ENCODE measurements at regions not wholly inside any gene's neighbourhood (a gene's known extent, or its start where the extent isn't known, plus 50 kb on each side); places are given as distances from the start of the nearest gene placed in this dataset.

- Mint-ChIP-seq H3K27ac (ENCODE audit: low read depth, unreplicated experiment) (no peak overlapping the region), H3K4me3 (ENCODE audit: unreplicated experiment) (no peak overlapping the region), H3K4me1 (ENCODE audit: insufficient read depth, unreplicated experiment) (no peaks in the 10 kb centered on the region), H3K27me3 (ENCODE audit: insufficient read depth, unreplicated experiment) (peaks cover 35% of the 10 kb centered on the region), H3K9me3 (ENCODE audit: unreplicated experiment) (no peaks in the 10 kb centered on the region), H3K36me3 (ENCODE audit: insufficient read depth, unreplicated experiment) (no peaks in the 10 kb centered on the region)
- TF ChIP-seq CTCF (IDR thresholded peaks at IDR 0.05; ENCODE audit: unreplicated experiment), result no peak
- ChIA-PET CTCF (no interaction called here), POLR2A (no interaction called here)
- intact Hi-C loops (cut with micrococcal nuclease), result no loop called here
- BruUV-seq (replicated peaks), result no TSS peak
- no peak for DNase-seq (ENCODE audit: unreplicated experiment)
These were observed 184.7 kb downstream of the PLPP4 start for GRCh38 chr10:120641695-120642094.

- TF ChIP-seq CTCF (IDR thresholded peaks at IDR 0.05; ENCODE audit: unreplicated experiment), result no peak
- H3K9me3 Mint-ChIP-seq (ENCODE audit: unreplicated experiment), result no peaks in the 10 kb centered on the region
- DNase-seq (ENCODE audit: unreplicated experiment), result no peak
- ChIA-PET POLR2A (no interaction called here), CTCF (interaction anchor here (0.8 to 1.1 kb wide), 2 partner anchors 93 to 217 kb away, joined by 3 read pairs; no protein-coding TSS in a partner anchor)
- H3K27me3 Mint-ChIP-seq (ENCODE audit: insufficient read depth, unreplicated experiment), result peaks cover 28% of the 10 kb centered on the region
- no peaks in the 10 kb centered on the region for H3K36me3 Mint-ChIP-seq (ENCODE audit: insufficient read depth, unreplicated experiment)
- H3K4me1 Mint-ChIP-seq (ENCODE audit: insufficient read depth, unreplicated experiment), result no peaks in the 10 kb centered on the region
- BruUV-seq (replicated peaks), result no TSS peak
- H3K4me3 Mint-ChIP-seq (ENCODE audit: unreplicated experiment), result no peak overlapping the region
- H3K27ac Mint-ChIP-seq (ENCODE audit: low read depth, unreplicated experiment), result no peak overlapping the region
- intact Hi-C loops (cut with micrococcal nuclease), result no loop called here
These were observed 186.3 kb downstream of the PLPP4 start for GRCh38 chr10:120643351-120643750.

GRCh38 chr10:120644556-120645410 lies 187.8 kb downstream of the PLPP4 start:
- H3K4me1 Mint-ChIP-seq (ENCODE audit: insufficient read depth, unreplicated experiment), result no peaks in the 10 kb centered on the region
- TF ChIP-seq CTCF (IDR thresholded peaks at IDR 0.05; ENCODE audit: unreplicated experiment), result no peak
- no peak overlapping the region for H3K27ac Mint-ChIP-seq (ENCODE audit: low read depth, unreplicated experiment)
- H3K9me3 Mint-ChIP-seq (ENCODE audit: unreplicated experiment), result no peaks in the 10 kb centered on the region
- DNase-seq (ENCODE audit: unreplicated experiment), result no peak
- H3K27me3 Mint-ChIP-seq (ENCODE audit: insufficient read depth, unreplicated experiment), result peaks cover 20% of the 10 kb centered on the region
- BruUV-seq (replicated peaks), result no TSS peak
- intact Hi-C loops (cut with micrococcal nuclease), result no loop called here
- H3K36me3 Mint-ChIP-seq (ENCODE audit: insufficient read depth, unreplicated experiment), result no peaks in the 10 kb centered on the region
- ChIA-PET CTCF (interaction anchor here (0.6 to 1.1 kb wide), 2 partner anchors 91 to 280 kb away, joined by 3 read pairs; no protein-coding TSS in a partner anchor), POLR2A (no interaction called here)
- no peak overlapping the region for H3K4me3 Mint-ChIP-seq (ENCODE audit: unreplicated experiment)

- no peak overlapping the region for H3K27ac Mint-ChIP-seq (ENCODE audit: low read depth, unreplicated experiment)
- TF ChIP-seq CTCF (IDR thresholded peaks at IDR 0.05; ENCODE audit: unreplicated experiment), result no peak
- H3K36me3 Mint-ChIP-seq (ENCODE audit: insufficient read depth, unreplicated experiment), result no peaks in the 10 kb centered on the region
- no TSS peak for BruUV-seq (replicated peaks)
- ChIA-PET POLR2A (interaction anchor here (0.6 to 1.1 kb wide), 3 partner anchors 16 to 31 kb away, joined by 3 read pairs; no protein-coding TSS in a partner anchor), CTCF (interaction anchor here (0.5 to 1.5 kb wide), 3 partner anchors 12 to 223 kb away, joined by 4 to 13 read pairs (median 5); no protein-coding TSS in a partner anchor)
- no peaks in the 10 kb centered on the region for H3K4me1 Mint-ChIP-seq (ENCODE audit: insufficient read depth, unreplicated experiment)
- H3K27me3 Mint-ChIP-seq (ENCODE audit: insufficient read depth, unreplicated experiment), result peaks cover 20% of the 10 kb centered on the region
- no peak overlapping the region for H3K4me3 Mint-ChIP-seq (ENCODE audit: unreplicated experiment)
- intact Hi-C loops (cut with micrococcal nuclease), result no loop called here
- H3K9me3 Mint-ChIP-seq (ENCODE audit: unreplicated experiment), result no peaks in the 10 kb centered on the region
- DNase-seq (ENCODE audit: unreplicated experiment), result no peak
These were observed 189.2 kb downstream of the PLPP4 start for GRCh38 chr10:120646159-120646732.

All from MCF 10A (cell line).